ENCODE measurements at regions not wholly inside any gene's neighbourhood (a gene's known extent, or its start where the extent isn't known, plus 50 kb on each side); places are given as distances from the start of the nearest gene placed in this dataset.

- WGBS (ENCODE audit: low lambda C conversion rate, missing lambda C conversion rate), result 91% methylated on average over 4 of the region's 4 CpGs
- Histone ChIP-seq H4K20me1 (ENCODE audit: insufficient read depth, poor library complexity, severe bottlenecking) (no peaks in the 10 kb centered on the region), H3K27me3 (no peaks in the 10 kb centered on the region), H3K27ac (no peak overlapping the region), H3K36me3 (replicated peaks; ENCODE audit: insufficient read depth, low read depth) (no peaks in the 10 kb centered on the region), H3K9me2 (replicated peaks; ENCODE audit: insufficient read depth) (no peaks in the 10 kb centered on the region), H3K4me2 (no peak overlapping the region), H3K4me3 (no peak overlapping the region), H2AFZ (no peak overlapping the region), H3K79me2 (no peaks in the 10 kb centered on the region), H3K9me3 (ENCODE audit: low read depth) (no peaks in the 10 kb centered on the region), H3K4me1 (ENCODE audit: insufficient read depth) (peaks cover under 1% of the 10 kb centered on the region)
- TF ChIP-seq EZH2phosphoT487 (IDR thresholded peaks at IDR 0.05; ENCODE audit: low read depth, severe bottlenecking, unreplicated experiment) (no peak), CTCF (IDR thresholded peaks at IDR 0.05; ENCODE audit: poor library complexity) (no peak), EZH2 (IDR thresholded peaks at IDR 0.05; ENCODE audit: borderline replicate concordance) (no peak)
- no peak for DNase-seq (ENCODE audit: low spot score)
Observed at GRCh38 chr20:5667705-5668528, 57.1 kb upstream of the GPCPD1 start.

GRCh38 chr20:5665417-5665816, 54.6 kb upstream of the GPCPD1 start:
- Histone ChIP-seq H2AFZ (no peak overlapping the region), H3K9me3 (ENCODE audit: low read depth) (no peaks in the 10 kb centered on the region), H3K4me2 (no peak overlapping the region), H3K4me3 (no peak overlapping the region), H3K4me1 (ENCODE audit: insufficient read depth) (peaks cover 4% of the 10 kb centered on the region), H3K79me2 (no peaks in the 10 kb centered on the region), H3K27ac (no peak overlapping the region), H4K20me1 (ENCODE audit: insufficient read depth, poor library complexity, severe bottlenecking) (no peaks in the 10 kb centered on the region), H3K9me2 (replicated peaks; ENCODE audit: insufficient read depth) (no peaks in the 10 kb centered on the region), H3K27me3 (no peaks in the 10 kb centered on the region), H3K36me3 (replicated peaks; ENCODE audit: insufficient read depth, low read depth) (no peaks in the 10 kb centered on the region)
- DNase-seq (ENCODE audit: low spot score), result no peak
- TF ChIP-seq CTCF (IDR thresholded peaks at IDR 0.05; ENCODE audit: poor library complexity), result no peak
- TF ChIP-seq EZH2 (IDR thresholded peaks at IDR 0.05; ENCODE audit: borderline replicate concordance), result no peak
- WGBS (ENCODE audit: low lambda C conversion rate, missing lambda C conversion rate), result 94% methylated on average over 2 of the region's 2 CpGs

GRCh38 chr20:5663396-5663795, 52.6 kb upstream of the GPCPD1 start:
- H2AFZ ChIP-seq, result no peak overlapping the region
- H3K9me2 ChIP-seq (replicated peaks; ENCODE audit: insufficient read depth), result no peaks in the 10 kb centered on the region
- 70% methylated on average over 5 of the region's 5 CpGs for WGBS (ENCODE audit: low lambda C conversion rate, missing lambda C conversion rate)
- TF ChIP-seq EZH2 (IDR thresholded peaks at IDR 0.05; ENCODE audit: borderline replicate concordance), result no peak
- TF ChIP-seq EZH2phosphoT487 (IDR thresholded peaks at IDR 0.05; ENCODE audit: low read depth, severe bottlenecking, unreplicated experiment), result no peak
- TF ChIP-seq CTCF (IDR thresholded peaks at IDR 0.05; ENCODE audit: poor library complexity), result no peak
- DNase-seq (ENCODE audit: low spot score), result no peak
- no peaks in the 10 kb centered on the region for H3K9me3 ChIP-seq (ENCODE audit: low read depth)
- no peak overlapping the region for H3K4me3 ChIP-seq
- peak overlapping the region; percentile 3 for H3K27ac ChIP-seq
- no peaks in the 10 kb centered on the region for H3K27me3 ChIP-seq
- H3K4me2 ChIP-seq, result no peak overlapping the region
- no peaks in the 10 kb centered on the region for H3K36me3 ChIP-seq (replicated peaks; ENCODE audit: insufficient read depth, low read depth)
- no peaks in the 10 kb centered on the region for H3K79me2 ChIP-seq
- no peaks in the 10 kb centered on the region for H4K20me1 ChIP-seq (ENCODE audit: insufficient read depth, poor library complexity, severe bottlenecking)
- H3K4me1 ChIP-seq (ENCODE audit: insufficient read depth), result peaks cover 17% of the 10 kb centered on the region
